MCF 10A (cell line): ENCODE measurements at regions not wholly inside any gene's neighbourhood (a gene's known extent, or its start where the extent isn't known, plus 50 kb on each side); places are given as distances from the start of the nearest gene placed in this dataset.

ENCODE experiments used
- BruUV-seq: library from RNA; stranded (reverse); fragments of 400-500 nt; replicated peaks from 2 replicates; lab custom pipeline; 2021; lab: Mats Ljungman, UMichigan
- CTCF ChIA-PET: fragments of 300-600 bp; sonication (Branson Sonifier 250); formaldehyde crosslinking; extraction: SDS; loops from one replicate; lab custom pipeline; 2021; ENCODE audit warnings: antibody characterized with exemption, inconsistent platforms; lab: Yijun Ruan, JAX
- POLR2A ChIA-PET: fragments of 300-600, 350-650 bp; sonication (Branson Sonifier 250); formaldehyde crosslinking; extraction: SDS; loops from one replicate; lab custom pipeline; 2020; ENCODE audit warnings: antibody characterized with exemption, inconsistent platforms; lab: Yijun Ruan, JAX
- DNase-seq: peaks from one replicate; pipeline ENCODE4 v3.0.0-alpha.2; 2018; ENCODE audit not compliant: unreplicated experiment
- H3K27ac Mint-ChIP-seq: one replicate; pipeline ENCODE4 v1.8.0; 2022; ENCODE audit warnings: mild to moderate bottlenecking, low read depth, mixed read lengths; ENCODE audit not compliant: unreplicated experiment
- H3K27me3 Mint-ChIP-seq: one replicate; pipeline ENCODE4 v1.8.0; 2022; ENCODE audit warnings: mixed read lengths; ENCODE audit not compliant: insufficient read depth, unreplicated experiment
- H3K36me3 Mint-ChIP-seq: one replicate; pipeline ENCODE4 v1.8.0; 2022; ENCODE audit warnings: mild to moderate bottlenecking, moderate library complexity, mixed read lengths; ENCODE audit not compliant: insufficient read depth, unreplicated experiment
- H3K4me1 Mint-ChIP-seq: one replicate; pipeline ENCODE4 v1.8.0; 2022; ENCODE audit warnings: mixed read lengths; ENCODE audit not compliant: insufficient read depth, unreplicated experiment
- H3K4me3 Mint-ChIP-seq: one replicate; pipeline ENCODE4 v1.8.0; 2022; ENCODE audit warnings: mild to moderate bottlenecking, moderate library complexity, mixed read lengths; ENCODE audit not compliant: unreplicated experiment
- H3K9me3 Mint-ChIP-seq: one replicate; pipeline ENCODE4 v1.8.0; 2022; ENCODE audit warnings: mixed read lengths; ENCODE audit not compliant: unreplicated experiment
- CTCF ChIP-seq: fragments of 200-600 bp; IDR thresholded peaks from one replicate; pipeline ENCODE4 v1.8.0; 2022; ENCODE audit warnings: antibody characterized with exemption, mild to moderate bottlenecking; ENCODE audit not compliant: unreplicated experiment
- intact Hi-C: fragments of 100-400 bp; cut with micrococcal nuclease; formaldehyde crosslinking; loops from 2 replicates; pipeline ENCODE4 v1.14.1; 2022

- ChIA-PET POLR2A (interaction anchor here (1.3 kb wide), 1 partner anchor 15 kb away, joined by 5 read pairs; no protein-coding TSS in a partner anchor), CTCF (interaction anchor here (0.6 to 1.0 kb wide), 4 partner anchors 23 to 1144 kb away, joined by 3 read pairs; no protein-coding TSS in a partner anchor)
- BruUV-seq: no TSS peak
- Mint-ChIP-seq H3K36me3 (no peaks in the 10 kb centered on the region), H3K4me1 (peaks cover 11% of the 10 kb centered on the region), H3K27me3 (no peaks in the 10 kb centered on the region), H3K4me3 (no peak overlapping the region), H3K9me3 (peaks cover 10% of the 10 kb centered on the region), H3K27ac (no peak overlapping the region)
- TF ChIP-seq CTCF: no peak
- no peak for DNase-seq
- intact Hi-C loops: no loop called here
Observed at GRCh38 chr1:221454096-221454495, 287.8 kb downstream of the DUSP10 start.

GRCh38 chr1:221456918-221457317, 285.0 kb downstream of the DUSP10 start:
- H3K36me3 Mint-ChIP-seq: no peaks in the 10 kb centered on the region
- no peak for TF ChIP-seq CTCF
- no peaks in the 10 kb centered on the region for H3K9me3 Mint-ChIP-seq
- H3K27me3 Mint-ChIP-seq: no peaks in the 10 kb centered on the region
- POLR2A ChIA-PET: interaction anchor here (1.2 to 1.4 kb wide), 2 partner anchors 8 to 15 kb away, joined by 3 to 4 read pairs; no protein-coding TSS in a partner anchor
- H3K4me1 Mint-ChIP-seq: peaks cover 5% of the 10 kb centered on the region
- DNase-seq: no peak
- no TSS peak for BruUV-seq
- no peak overlapping the region for H3K27ac Mint-ChIP-seq
- intact Hi-C loops: no loop called here
- CTCF ChIA-PET: no interaction called here
- H3K4me3 Mint-ChIP-seq: no peak overlapping the region

- no peak for DNase-seq
- Mint-ChIP-seq H3K4me1 (peaks cover 5% of the 10 kb centered on the region), H3K36me3 (no peaks in the 10 kb centered on the region), H3K4me3 (no peak overlapping the region), H3K9me3 (no peaks in the 10 kb centered on the region), H3K27ac (no peak overlapping the region), H3K27me3 (no peaks in the 10 kb centered on the region)
- intact Hi-C loops: no loop called here
- BruUV-seq: no TSS peak
- POLR2A ChIA-PET: interaction anchor here (1.2 to 1.4 kb wide), 2 partner anchors 9 to 14 kb away, joined by 3 to 4 read pairs; no protein-coding TSS in a partner anchor
- CTCF ChIA-PET: interaction anchor here (1.4 to 1.5 kb wide), 2 partner anchors 20 to 22 kb away, joined by 4 to 6 read pairs; no protein-coding TSS in a partner anchor
- no peak for TF ChIP-seq CTCF
Observed at GRCh38 chr1:221457685-221458446, 284.0 kb downstream of the DUSP10 start.

- intact Hi-C loops: no loop called here
- CTCF ChIA-PET: interaction anchor here (0.5 to 1.5 kb wide), 7 partner anchors 19 to 1339 kb away, joined by 3 to 6 read pairs (median 3); no protein-coding TSS in a partner anchor
- Mint-ChIP-seq H3K4me3 (no peak overlapping the region), H3K27ac (no peak overlapping the region), H3K36me3 (no peaks in the 10 kb centered on the region), H3K4me1 (peaks cover 5% of the 10 kb centered on the region), H3K9me3 (no peaks in the 10 kb centered on the region), H3K27me3 (no peaks in the 10 kb centered on the region)
- BruUV-seq: no TSS peak
- no peak for TF ChIP-seq CTCF
- POLR2A ChIA-PET: interaction anchor here (1.2 to 1.4 kb wide), 2 partner anchors 10 to 13 kb away, joined by 3 to 4 read pairs; no protein-coding TSS in a partner anchor
- DNase-seq: peak; percentile 66
Observed at GRCh38 chr1:221458447-221459156, 283.3 kb downstream of the DUSP10 start.
